Activated B cell treated with CpG ODN at 0.5 μM for 24 hours (primary cell): ENCODE measurements at regions not wholly inside any gene's neighbourhood (a gene's known extent, or its start where the extent isn't known, plus 50 kb on each side); places are given as distances from the start of the nearest gene placed in this dataset.

ENCODE experiments used
- ATAC-seq: fragments of 200-7000 bp; cut with Tn5 transposase; one replicate; pipeline ENCODE4 v1.10.0; 2021; ENCODE audit warnings: low read depth, mild to moderate bottlenecking, moderate library complexity
- CTCF ChIA-PET: fragments of 350-600 bp; sonication (Branson Sonifier 250); formaldehyde crosslinking; loops from one replicate; lab custom pipeline; 2021; ENCODE audit warnings: antibody characterized with exemption; lab: Charles Lee
- POLR2A ChIA-PET: fragments of 350-600 bp; sonication (Branson Sonifier 250); formaldehyde crosslinking; loops from one replicate; lab custom pipeline; 2021; ENCODE audit warnings: antibody characterized with exemption; lab: Charles Lee
- DNase-seq: peaks from one replicate; pipeline ENCODE4 v3.0.0; 2022
- H3K27ac Mint-ChIP-seq: one replicate; pipeline ENCODE4 v1.8.0; 2020; ENCODE audit warnings: mixed read lengths
- H3K27me3 Mint-ChIP-seq: one replicate; pipeline ENCODE4 v1.8.0; 2021; ENCODE audit warnings: mixed read lengths
- H3K36me3 Mint-ChIP-seq: one replicate; pipeline ENCODE4 v1.8.0; 2021; ENCODE audit warnings: low read depth, mixed read lengths
- H3K4me1 Mint-ChIP-seq: one replicate; pipeline ENCODE4 v1.8.0; 2021; ENCODE audit warnings: mixed read lengths
- H3K4me3 Mint-ChIP-seq: one replicate; pipeline ENCODE4 v1.8.0; 2020; ENCODE audit warnings: mild to moderate bottlenecking, mixed read lengths
- H3K9me3 Mint-ChIP-seq: one replicate; pipeline ENCODE4 v1.8.0; 2020; ENCODE audit warnings: mixed read lengths
- intact Hi-C: fragments of 100-400 bp; cut with micrococcal nuclease; formaldehyde crosslinking; loops from one replicate; pipeline ENCODE4 v1.15.1; 2024
- TF ChIP-seq, protein P1 (sequence below): fragments of 200-600 bp; IDR thresholded peaks from one replicate; pipeline ENCODE4 v1.8.0; 2022; ENCODE audit warnings: antibody characterized with exemption, mild to moderate bottlenecking

- TF ChIP-seq, protein P1, sequence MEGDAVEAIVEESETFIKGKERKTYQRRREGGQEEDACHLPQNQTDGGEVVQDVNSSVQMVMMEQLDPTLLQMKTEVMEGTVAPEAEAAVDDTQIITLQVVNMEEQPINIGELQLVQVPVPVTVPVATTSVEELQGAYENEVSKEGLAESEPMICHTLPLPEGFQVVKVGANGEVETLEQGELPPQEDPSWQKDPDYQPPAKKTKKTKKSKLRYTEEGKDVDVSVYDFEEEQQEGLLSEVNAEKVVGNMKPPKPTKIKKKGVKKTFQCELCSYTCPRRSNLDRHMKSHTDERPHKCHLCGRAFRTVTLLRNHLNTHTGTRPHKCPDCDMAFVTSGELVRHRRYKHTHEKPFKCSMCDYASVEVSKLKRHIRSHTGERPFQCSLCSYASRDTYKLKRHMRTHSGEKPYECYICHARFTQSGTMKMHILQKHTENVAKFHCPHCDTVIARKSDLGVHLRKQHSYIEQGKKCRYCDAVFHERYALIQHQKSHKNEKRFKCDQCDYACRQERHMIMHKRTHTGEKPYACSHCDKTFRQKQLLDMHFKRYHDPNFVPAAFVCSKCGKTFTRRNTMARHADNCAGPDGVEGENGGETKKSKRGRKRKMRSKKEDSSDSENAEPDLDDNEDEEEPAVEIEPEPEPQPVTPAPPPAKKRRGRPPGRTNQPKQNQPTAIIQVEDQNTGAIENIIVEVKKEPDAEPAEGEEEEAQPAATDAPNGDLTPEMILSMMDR, result no peak
- ATAC-seq, result no peak
- no peaks in the 10 kb centered on the region for H3K9me3 Mint-ChIP-seq
- no peak for DNase-seq
- no peaks in the 10 kb centered on the region for H3K4me1 Mint-ChIP-seq
- H3K36me3 Mint-ChIP-seq, result no peaks in the 10 kb centered on the region
- peaks cover 8% of the 10 kb centered on the region for H3K27me3 Mint-ChIP-seq
- ChIA-PET POLR2A (no interaction called here), CTCF (no interaction called here)
- intact Hi-C loops, result no loop called here
- no peak overlapping the region for H3K27ac Mint-ChIP-seq
- H3K4me3 Mint-ChIP-seq, result no peak overlapping the region
Observed at GRCh38 chr2:129366263-129366662, 613.2 kb upstream of the RAB6C start.

- DNase-seq, result no peak
- Mint-ChIP-seq H3K36me3 (no peaks in the 10 kb centered on the region), H3K9me3 (no peaks in the 10 kb centered on the region), H3K27ac (no peak overlapping the region), H3K4me3 (no peak overlapping the region), H3K27me3 (peaks cover 8% of the 10 kb centered on the region), H3K4me1 (no peaks in the 10 kb centered on the region)
- no peak for ATAC-seq
- TF ChIP-seq, protein P1, result no peak
- ChIA-PET POLR2A (no interaction called here), CTCF (no interaction called here)
- intact Hi-C loops, result no loop called here
Observed at GRCh38 chr2:129367107-129367506, 612.4 kb upstream of the RAB6C start.

DNA sequence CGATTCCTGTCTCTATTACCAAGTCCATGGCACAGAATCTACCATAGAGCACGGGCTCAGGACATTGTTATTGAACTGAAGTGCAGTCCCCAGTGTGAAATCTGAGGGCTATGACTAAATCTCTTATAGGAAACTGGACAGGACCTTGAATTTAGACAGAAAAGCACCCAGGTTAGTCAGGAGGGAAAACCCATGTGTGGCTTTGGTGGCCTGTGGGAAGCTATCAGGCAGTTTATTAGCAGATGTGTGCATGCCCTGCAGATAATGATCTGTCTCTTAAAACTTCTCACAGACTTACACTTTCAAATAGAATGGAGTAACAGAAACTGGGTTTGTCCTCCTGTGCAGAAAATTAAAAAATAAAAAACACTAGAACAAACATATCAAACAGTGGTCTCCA is 610.0 kb upstream of the RAB6C start:
- no peaks in the 10 kb centered on the region for H3K9me3 Mint-ChIP-seq
- intact Hi-C loops, result no loop called here
- TF ChIP-seq, protein P1, result no peak
- no peak overlapping the region for H3K4me3 Mint-ChIP-seq
- no peak for ATAC-seq
- no peaks in the 10 kb centered on the region for H3K4me1 Mint-ChIP-seq
- H3K27ac Mint-ChIP-seq, result no peak overlapping the region
- ChIA-PET CTCF (no interaction called here), POLR2A (no interaction called here)
- H3K36me3 Mint-ChIP-seq, result no peaks in the 10 kb centered on the region
- H3K27me3 Mint-ChIP-seq, result peaks cover 5% of the 10 kb centered on the region
- DNase-seq, result no peak

GRCh38 chr2:129374452-129374851 is 605.0 kb upstream of the RAB6C start:
- ATAC-seq, result no peak
- Mint-ChIP-seq H3K4me3 (no peak overlapping the region), H3K36me3 (no peaks in the 10 kb centered on the region), H3K27ac (no peak overlapping the region), H3K9me3 (no peaks in the 10 kb centered on the region), H3K27me3 (no peaks in the 10 kb centered on the region), H3K4me1 (peaks cover 6% of the 10 kb centered on the region)
- ChIA-PET CTCF (no interaction called here), POLR2A (no interaction called here)
- intact Hi-C loops, result no loop called here
- no peak for DNase-seq
- TF ChIP-seq, protein P1, result no peak

DNA sequence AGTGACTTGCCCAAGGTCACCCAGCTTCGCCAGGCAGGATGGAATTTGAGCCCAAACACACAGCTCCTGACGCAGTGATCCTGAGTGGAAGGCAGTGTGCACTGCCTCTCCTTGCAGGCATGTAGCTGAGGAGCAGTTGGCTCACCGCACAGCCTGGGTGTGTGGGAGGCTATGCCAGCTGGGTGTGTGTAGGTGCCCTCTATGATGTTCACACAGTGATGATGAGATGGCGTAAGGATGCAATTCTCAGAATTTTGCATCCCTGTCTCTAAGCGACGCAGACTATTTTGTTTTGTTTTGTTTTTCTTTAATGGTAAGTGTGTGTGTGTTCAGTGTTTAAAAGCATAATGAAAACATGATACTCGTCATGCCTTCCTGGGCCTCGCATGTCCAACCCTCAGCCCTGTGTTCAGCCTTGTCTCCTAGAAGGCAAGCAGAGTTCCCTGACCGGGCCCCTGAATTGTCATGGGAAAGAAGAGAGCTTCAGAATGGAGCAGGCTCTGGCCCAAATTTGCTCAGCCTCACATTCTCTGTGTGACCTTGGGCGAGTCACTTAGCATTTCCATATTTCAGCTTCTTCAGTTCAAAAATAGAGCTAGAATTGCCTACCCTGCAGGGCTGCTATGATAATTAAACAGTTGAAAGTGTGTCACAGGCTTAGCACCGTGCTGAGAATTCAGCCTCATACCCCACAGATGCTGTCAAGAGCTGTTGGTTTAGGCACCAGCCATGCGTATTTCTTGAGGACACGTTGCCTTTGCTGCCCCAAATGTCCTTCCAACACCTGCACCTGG is 603.6 kb upstream of the RAB6C start:
- Mint-ChIP-seq H3K27me3 (no peaks in the 10 kb centered on the region), H3K4me1 (peaks cover 7% of the 10 kb centered on the region), H3K27ac (no peak overlapping the region), H3K4me3 (no peak overlapping the region), H3K9me3 (no peaks in the 10 kb centered on the region), H3K36me3 (no peaks in the 10 kb centered on the region)
- intact Hi-C loops, result no loop called here
- DNase-seq (no peak), ATAC-seq (no peak)
- TF ChIP-seq, protein P1, result no peak
- CTCF ChIA-PET, result no interaction called here
- POLR2A ChIA-PET, result interaction anchor here (0.5 kb wide), 1 partner anchor 114 kb away, joined by 3 read pairs; no protein-coding TSS in a partner anchor
